Mammary epithelial cell (primary cell): ENCODE measurements at regions not wholly inside any gene's neighbourhood (a gene's known extent, or its start where the extent isn't known, plus 50 kb on each side); places are given as distances from the start of the nearest gene placed in this dataset.

Experiments
- CTCF ChIP-seq, 2 donors: IDR thresholded peaks in 1 of 2; conservative IDR thresholded peaks in 1 of 2; 2 replicates each; pipeline ENCODE4 v1.5.1; 2011 to 2012; ENCODE audit warnings: inconsistent platforms in 2 of 2, low read length in 2 of 2, mild to moderate bottlenecking in 2 of 2, control low read depth in 1 of 2, low read depth in 1 of 2; ENCODE audit not compliant: insufficient read depth in 1 of 2; ENCODE audit errors: extremely low read depth in 1 of 2
- EZH2 ChIP-seq: IDR thresholded peaks from 2 replicates; pipeline ENCODE4 v1.6.1; 2012; ENCODE audit warnings: low read length, inconsistent platforms, borderline replicate concordance

GRCh38 chr22:23375031-23375827 lies 194.9 kb downstream of the BCR start:
- TF ChIP-seq CTCF (conservative IDR thresholded peaks at IDR 0.05 in 1 of 2, IDR thresholded peaks at IDR 0.05 in 1 of 2; ENCODE audit: extremely low read depth in 1 of 2, insufficient read depth in 1 of 2, low read depth in 1 of 2, low read length in 2 of 2) (no peak), EZH2 (no peak)
